ENCODE measurements at regions not wholly inside any gene's neighbourhood (a gene's known extent, or its start where the extent isn't known, plus 50 kb on each side); places are given as distances from the start of the nearest gene placed in this dataset.

GRCh38 chr1:58934706-58935105 lies 150.9 kb upstream of the JUN start:
- no peak overlapping the region for H3K27ac ChIP-seq
- no peaks in the 10 kb centered on the region for H3K9me3 ChIP-seq (ENCODE audit: severe bottlenecking)
- TF ChIP-seq CTCF (IDR thresholded peaks at IDR 0.05; ENCODE audit: low read depth, low read length): no peak
- H3K27me3 ChIP-seq (ENCODE audit: insufficient read depth, low read depth, severe bottlenecking): no peaks in the 10 kb centered on the region
- H3K36me3 ChIP-seq: no peaks in the 10 kb centered on the region
- DNase-seq: no peak
- H3K4me3 ChIP-seq (ENCODE audit: low read depth, low read length): no peak overlapping the region

- Histone ChIP-seq H3K27ac (no peak overlapping the region), H3K9me3 (ENCODE audit: severe bottlenecking) (no peaks in the 10 kb centered on the region), H3K4me3 (ENCODE audit: low read depth, low read length) (no peak overlapping the region), H3K27me3 (ENCODE audit: insufficient read depth, low read depth, severe bottlenecking) (no peaks in the 10 kb centered on the region), H3K36me3 (no peaks in the 10 kb centered on the region)
- TF ChIP-seq CTCF (IDR thresholded peaks at IDR 0.05; ENCODE audit: low read depth, low read length): no peak
- no peak for DNase-seq
These were observed 153.1 kb upstream of the JUN start for GRCh38 chr1:58936973-58937372.

GRCh38 chr1:58939146-58939545 lies 155.3 kb upstream of the JUN start:
- TF ChIP-seq CTCF (IDR thresholded peaks at IDR 0.05; ENCODE audit: low read depth, low read length): no peak
- Histone ChIP-seq H3K27me3 (ENCODE audit: insufficient read depth, low read depth, severe bottlenecking) (no peaks in the 10 kb centered on the region), H3K4me3 (ENCODE audit: low read depth, low read length) (no peak overlapping the region), H3K36me3 (no peaks in the 10 kb centered on the region), H3K9me3 (ENCODE audit: severe bottlenecking) (no peaks in the 10 kb centered on the region), H3K27ac (no peak overlapping the region)
- no peak for DNase-seq

GRCh38 chr1:58939666-58940370 lies 156.0 kb upstream of the JUN start:
- Histone ChIP-seq H3K9me3 (ENCODE audit: severe bottlenecking) (no peaks in the 10 kb centered on the region), H3K36me3 (no peaks in the 10 kb centered on the region), H3K27ac (no peak overlapping the region), H3K27me3 (ENCODE audit: insufficient read depth, low read depth, severe bottlenecking) (no peaks in the 10 kb centered on the region), H3K4me3 (ENCODE audit: low read depth, low read length) (no peak overlapping the region)
- DNase-seq: no peak
- no peak for TF ChIP-seq CTCF (IDR thresholded peaks at IDR 0.05; ENCODE audit: low read depth, low read length)

GRCh38 chr1:58941471-58942289 lies 157.8 kb upstream of the JUN start:
- Histone ChIP-seq H3K36me3 (no peaks in the 10 kb centered on the region), H3K4me3 (ENCODE audit: low read depth, low read length) (no peak overlapping the region), H3K27ac (no peak overlapping the region), H3K27me3 (ENCODE audit: insufficient read depth, low read depth, severe bottlenecking) (no peaks in the 10 kb centered on the region), H3K9me3 (ENCODE audit: severe bottlenecking) (no peaks in the 10 kb centered on the region)
- TF ChIP-seq CTCF (IDR thresholded peaks at IDR 0.05; ENCODE audit: low read depth, low read length): no peak
- DNase-seq: no peak
